GM08714 (cell line): ENCODE measurements at regions not wholly inside any gene's neighbourhood (a gene's known extent, or its start where the extent isn't known, plus 50 kb on each side); places are given as distances from the start of the nearest gene placed in this dataset.
"Not testable (repeated sequence)": the region's sequence is repeated elsewhere in the genome, so short reads cannot be mapped to it uniquely, and the experiment has no call there.

Experiments
- H3K4me3 ChIP-seq: fragments of 200-500 bp; sonication (Bioruptor generic); 2 replicates; pipeline ENCODE4 v1.5.1; 2014; ENCODE audit warnings: mild to moderate bottlenecking, low read length, inconsistent platforms
- ZNF274 ChIP-seq: IDR thresholded peaks from 2 replicates; pipeline ENCODE4 v1.6.1; 2012; ENCODE audit warnings: mild to moderate bottlenecking, low read depth, low read length

- no peak for TF ChIP-seq ZNF274
- no peak overlapping the region for H3K4me3 ChIP-seq
Measured at GRCh38 chr22:23394525-23395326, 185.4 kb downstream of the IGLL1 start.

- no peak overlapping the region for H3K4me3 ChIP-seq
- no peak for TF ChIP-seq ZNF274
Measured at GRCh38 chr22:23393721-23394320, 186.3 kb downstream of the IGLL1 start.

DNA sequence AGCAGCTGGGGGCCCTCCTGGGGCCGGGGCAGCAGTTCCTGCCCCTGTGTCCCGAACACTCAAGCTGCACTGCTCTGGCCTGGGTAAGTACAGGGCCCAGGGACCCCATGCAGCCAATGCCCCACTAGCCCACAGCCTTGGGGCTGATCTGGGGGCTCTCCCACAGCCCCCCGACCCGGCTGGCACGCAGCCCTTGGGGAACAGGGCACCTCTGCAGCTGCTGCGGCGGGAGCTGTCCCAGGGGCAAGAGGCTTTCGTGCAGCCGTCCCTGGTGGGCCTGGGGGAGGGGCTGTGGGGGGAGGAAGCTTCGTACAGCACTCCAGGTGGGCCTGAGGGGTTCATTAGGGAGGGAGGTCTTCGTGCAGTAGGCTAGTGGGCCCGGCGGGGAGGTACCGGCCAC is 186.9 kb downstream of the IGLL1 start:
- not testable (repeated sequence) for H3K4me3 ChIP-seq

- no peak overlapping the region for H3K4me3 ChIP-seq
- TF ChIP-seq ZNF274 = no peak
Measured at GRCh38 chr22:23392420-23393121, 187.5 kb downstream of the IGLL1 start.

- H3K4me3 ChIP-seq = no peak overlapping the region
- TF ChIP-seq ZNF274 = no peak
Measured at GRCh38 chr22:23391022-23391421, 189.1 kb downstream of the IGLL1 start.

- H3K4me3 ChIP-seq = no peak overlapping the region
- no peak for TF ChIP-seq ZNF274
Measured at GRCh38 chr22:23389271-23390071, 190.6 kb downstream of the IGLL1 start.

DNA sequence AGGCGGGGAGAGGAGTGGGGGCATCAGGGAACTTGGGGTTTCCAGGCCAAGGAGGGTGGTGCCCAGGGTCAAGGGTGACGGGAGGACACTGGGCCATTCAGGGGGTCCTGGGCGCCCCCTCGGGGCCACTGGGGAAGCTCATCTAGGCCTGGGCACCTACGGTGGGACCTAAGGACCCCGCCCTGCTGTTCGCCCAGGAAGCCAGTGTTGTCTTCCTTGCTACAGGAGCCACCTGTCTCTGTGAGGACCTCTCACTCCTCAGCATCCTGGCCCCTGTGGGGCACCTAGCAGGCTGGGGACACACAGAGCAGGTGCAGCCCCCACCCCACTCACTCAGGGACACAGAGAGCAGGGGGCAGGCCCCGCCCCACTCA is 191.6 kb downstream of the IGLL1 start:
- TF ChIP-seq ZNF274 = no peak
- no peak overlapping the region for H3K4me3 ChIP-seq

DNA sequence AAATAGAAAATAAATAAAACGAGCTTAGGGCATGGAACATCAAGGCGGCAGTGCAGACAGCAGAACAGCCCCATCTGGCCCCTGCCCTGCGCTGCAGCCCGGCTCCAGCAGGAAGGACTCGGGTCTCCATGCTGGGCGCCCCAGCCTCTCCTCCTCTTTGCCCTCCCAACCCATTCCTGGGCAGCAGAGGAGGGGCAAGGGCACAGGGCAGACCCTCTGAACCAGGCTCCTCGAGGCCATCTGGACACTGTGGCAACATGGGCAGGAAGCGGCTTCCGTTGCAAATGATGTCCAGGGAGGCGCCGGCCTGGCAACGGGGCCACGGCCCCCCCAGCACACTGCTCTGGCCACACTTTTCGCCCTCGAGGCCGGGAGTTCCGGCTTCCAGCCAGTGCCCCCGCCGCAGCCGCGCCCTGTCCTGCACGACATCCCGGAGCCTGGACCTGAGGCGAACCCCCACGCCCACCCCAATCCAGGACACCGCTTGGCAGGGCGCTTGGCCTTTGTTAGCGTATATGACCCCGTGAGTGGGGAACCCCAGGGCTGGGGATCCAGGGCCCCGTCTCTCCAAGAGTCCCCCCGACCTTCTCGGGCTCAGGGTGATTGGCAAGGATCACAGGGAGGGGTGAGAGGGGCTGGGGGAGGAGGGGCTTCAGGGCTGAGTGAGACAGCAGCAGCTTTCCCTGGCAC is 192.1 kb downstream of the IGLL1 start:
- no peak overlapping the region for H3K4me3 ChIP-seq
- no peak for TF ChIP-seq ZNF274

GRCh38 chr22:23386822-23387580 is 193.1 kb downstream of the IGLL1 start:
- H3K4me3 ChIP-seq = no peak overlapping the region

DNA sequence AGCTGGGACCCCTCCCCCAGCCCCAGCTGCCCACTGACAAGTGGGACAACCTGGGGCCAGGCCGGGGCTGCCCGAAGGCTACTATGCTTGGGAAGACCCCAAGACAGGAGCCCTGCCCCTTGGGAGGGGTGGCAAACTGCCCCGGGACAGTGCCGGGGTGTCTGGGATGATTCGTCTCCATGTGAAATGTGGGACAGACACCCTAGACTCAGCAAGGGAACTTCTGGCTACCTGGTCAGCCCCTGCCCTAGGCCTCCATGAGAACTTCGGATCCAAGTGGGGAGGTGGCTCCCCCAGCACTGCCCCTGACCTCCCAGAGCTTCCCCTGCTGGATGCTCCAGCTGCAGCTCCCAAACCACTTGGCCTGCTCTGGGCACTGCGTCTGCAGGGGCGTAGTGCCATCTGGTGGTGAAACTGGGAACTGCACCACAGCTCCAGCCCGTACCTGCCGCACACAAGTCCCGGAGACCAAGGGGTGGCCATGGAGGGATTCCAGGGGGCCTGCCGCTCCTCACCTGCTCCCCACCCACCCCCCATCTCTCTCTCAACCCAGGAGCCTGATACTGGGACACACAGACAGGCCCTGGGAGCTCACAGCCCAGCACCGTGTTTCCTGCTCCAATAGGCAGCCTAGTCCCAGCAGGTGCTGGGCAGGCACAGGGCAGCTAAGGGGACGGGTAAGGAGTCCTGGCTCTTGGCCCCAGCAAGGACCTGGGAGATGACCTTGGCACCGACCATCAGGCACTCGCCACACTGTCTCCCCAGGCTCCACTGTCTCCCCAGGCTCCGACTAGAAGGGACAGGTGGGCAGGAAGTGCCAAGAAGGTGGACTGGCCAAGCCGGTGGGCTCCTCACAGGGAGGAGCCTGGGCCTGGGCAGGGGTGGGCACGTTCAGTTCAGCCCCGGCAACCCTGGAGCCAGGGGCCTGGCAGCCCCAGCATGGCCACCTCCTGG is 194.1 kb downstream of the IGLL1 start:
- H3K4me3 ChIP-seq = no peak overlapping the region
- no peak for TF ChIP-seq ZNF274

More at GRCh38 chr22:23386822-23387580, 193.1 kb downstream of the IGLL1 start:
- TF ChIP-seq ZNF274 = no peak

DNA sequence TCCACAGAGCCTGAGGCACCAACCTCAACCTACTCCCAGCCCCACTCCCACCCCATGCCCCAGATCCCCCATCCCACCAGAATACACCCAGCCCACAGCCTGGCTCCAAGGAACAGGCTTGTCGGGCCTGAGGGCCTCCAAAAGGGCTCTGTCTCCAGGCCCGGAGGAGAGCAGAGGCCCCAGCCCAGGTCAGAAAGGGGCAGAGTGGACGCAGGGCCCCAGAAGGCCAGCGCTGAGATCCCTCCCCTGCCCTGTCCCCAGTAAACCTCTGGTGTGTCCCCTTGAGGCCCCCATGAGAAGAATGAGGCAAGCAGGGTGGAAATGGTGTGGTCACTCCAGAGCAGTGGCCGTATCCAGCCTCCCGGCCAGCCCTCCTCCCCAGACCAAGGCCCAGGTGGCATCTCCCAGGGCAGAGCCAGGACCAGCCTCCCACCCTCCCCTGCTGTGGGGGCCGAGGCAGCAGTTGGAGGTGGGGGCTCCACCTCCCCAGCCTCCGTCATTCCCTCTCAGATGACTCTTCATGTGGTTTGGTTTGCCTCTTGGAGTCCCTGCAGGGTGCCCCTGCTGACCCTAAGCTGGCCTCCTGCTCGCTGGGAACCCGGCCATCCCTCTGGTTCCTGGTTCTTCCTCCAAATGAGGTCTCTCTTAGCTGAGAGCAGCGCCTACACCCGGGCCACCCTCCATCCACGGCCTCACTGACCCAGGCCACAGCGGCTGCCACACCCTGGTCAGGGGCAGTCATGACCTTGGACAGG is 195.0 kb downstream of the IGLL1 start:
- TF ChIP-seq ZNF274 = no peak
- no peak overlapping the region for H3K4me3 ChIP-seq

DNA sequence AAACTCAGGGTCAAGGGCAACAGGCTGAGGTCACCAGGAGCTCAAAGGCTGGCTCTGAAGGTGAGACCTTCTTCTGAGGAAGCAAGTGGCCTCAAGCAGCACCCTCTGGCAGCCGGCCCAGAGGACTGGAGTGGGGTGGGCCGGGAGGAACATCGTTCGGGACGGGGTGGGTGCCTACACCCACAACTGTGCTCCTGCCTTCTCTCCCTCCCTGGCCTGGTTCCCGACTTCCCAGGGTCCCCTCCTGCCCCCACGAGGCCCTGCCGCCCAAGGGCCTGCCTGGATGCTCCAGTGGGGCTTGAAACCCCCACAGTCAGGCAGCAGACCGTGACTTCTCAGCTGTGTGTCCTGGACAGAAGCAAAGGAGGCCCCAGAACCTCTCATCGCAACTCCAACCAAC is 195.7 kb downstream of the IGLL1 start:
- TF ChIP-seq ZNF274 = no peak
- no peak overlapping the region for H3K4me3 ChIP-seq
